Sigmoid colon (tissue), 4 donors: ENCODE measurements at regions not wholly inside any gene's neighbourhood (a gene's known extent, or its start where the extent isn't known, plus 50 kb on each side); places are given as distances from the start of the nearest gene placed in this dataset.

Experiments used
- EP300 ChIP-seq, 4 donors: sonication (generic); formaldehyde crosslinking; IDR thresholded peaks; one replicate each; pipeline ENCODE4 v1.6.1; 2017; ENCODE audit warnings: antibody characterized with exemption in 4 of 4
- POLR2A ChIP-seq, 2 donors: fragments of 450-650 bp; IDR thresholded peaks; one replicate each; pipeline ENCODE4 v1.6.1; 2016; ENCODE audit warnings: antibody characterized with exemption in 2 of 2, mild to moderate bottlenecking in 2 of 2, moderate library complexity in 2 of 2
- TF ChIP-seq, protein P1 (sequence below), 4 experiments: fragments of 450-650 bp in 3 of 4; fragments of 200-600 bp in 1 of 4; IDR thresholded peaks; one replicate each; pipeline ENCODE4 v1.5.1; 2016 to 2019; ENCODE audit warnings: antibody characterized with exemption in 4 of 4, mild to moderate bottlenecking in 3 of 4, moderate library complexity in 2 of 4

DNA sequence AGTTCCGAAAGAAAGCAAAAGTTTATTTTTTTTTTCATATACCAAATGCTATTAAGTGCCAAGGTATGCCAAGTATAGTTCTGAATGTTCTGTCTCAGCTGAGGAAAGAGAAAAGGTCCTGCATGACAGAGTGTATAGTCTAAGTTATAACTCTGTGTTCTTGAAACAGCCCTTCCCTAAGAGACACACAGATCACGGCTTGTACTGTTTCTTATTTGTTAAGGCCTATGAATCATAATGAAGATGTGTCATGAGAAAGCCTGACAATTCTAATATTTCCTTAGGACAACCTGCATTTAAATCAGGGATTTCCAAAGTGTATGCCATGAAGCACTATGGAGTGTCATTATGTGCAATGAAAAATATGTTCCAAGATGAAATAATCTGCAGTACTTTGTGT, 538.7 kb upstream of the CDH4 start:
- TF ChIP-seq, protein P1, sequence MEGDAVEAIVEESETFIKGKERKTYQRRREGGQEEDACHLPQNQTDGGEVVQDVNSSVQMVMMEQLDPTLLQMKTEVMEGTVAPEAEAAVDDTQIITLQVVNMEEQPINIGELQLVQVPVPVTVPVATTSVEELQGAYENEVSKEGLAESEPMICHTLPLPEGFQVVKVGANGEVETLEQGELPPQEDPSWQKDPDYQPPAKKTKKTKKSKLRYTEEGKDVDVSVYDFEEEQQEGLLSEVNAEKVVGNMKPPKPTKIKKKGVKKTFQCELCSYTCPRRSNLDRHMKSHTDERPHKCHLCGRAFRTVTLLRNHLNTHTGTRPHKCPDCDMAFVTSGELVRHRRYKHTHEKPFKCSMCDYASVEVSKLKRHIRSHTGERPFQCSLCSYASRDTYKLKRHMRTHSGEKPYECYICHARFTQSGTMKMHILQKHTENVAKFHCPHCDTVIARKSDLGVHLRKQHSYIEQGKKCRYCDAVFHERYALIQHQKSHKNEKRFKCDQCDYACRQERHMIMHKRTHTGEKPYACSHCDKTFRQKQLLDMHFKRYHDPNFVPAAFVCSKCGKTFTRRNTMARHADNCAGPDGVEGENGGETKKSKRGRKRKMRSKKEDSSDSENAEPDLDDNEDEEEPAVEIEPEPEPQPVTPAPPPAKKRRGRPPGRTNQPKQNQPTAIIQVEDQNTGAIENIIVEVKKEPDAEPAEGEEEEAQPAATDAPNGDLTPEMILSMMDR (IDR thresholded peaks at IDR 0.05) = no peak
- no peak for TF ChIP-seq POLR2A (IDR thresholded peaks at IDR 0.05)
- TF ChIP-seq EP300 (IDR thresholded peaks at IDR 0.05) = no peak
